Hepatocyte (in vitro differentiated cells): ENCODE measurements at regions not wholly inside any gene's neighbourhood (a gene's known extent, or its start where the extent isn't known, plus 50 kb on each side); places are given as distances from the start of the nearest gene placed in this dataset.

Source experiments
- EZH2 ChIP-seq: fragments of 200-600 bp; sonication (generic); IDR thresholded peaks from 2 replicates; pipeline ENCODE4 v1.6.1; 2016; ENCODE audit warnings: antibody characterized with exemption, mild to moderate bottlenecking, borderline replicate concordance
- EZH2phosphoT487 ChIP-seq: fragments of 200-600 bp; sonication (generic); IDR thresholded peaks from one replicate; pipeline ENCODE4 v1.6.1; 2018; ENCODE audit warnings: antibody characterized with exemption, mild to moderate bottlenecking, low read depth, moderate library complexity; ENCODE audit not compliant: unreplicated experiment, severe bottlenecking
- TF ChIP-seq, protein P1 (sequence below): fragments of 200-600 bp; sonication (generic); IDR thresholded peaks from 2 replicates; pipeline ENCODE4 v1.5.1; 2016; ENCODE audit warnings: antibody characterized with exemption, mild to moderate bottlenecking; ENCODE audit not compliant: poor library complexity

DNA sequence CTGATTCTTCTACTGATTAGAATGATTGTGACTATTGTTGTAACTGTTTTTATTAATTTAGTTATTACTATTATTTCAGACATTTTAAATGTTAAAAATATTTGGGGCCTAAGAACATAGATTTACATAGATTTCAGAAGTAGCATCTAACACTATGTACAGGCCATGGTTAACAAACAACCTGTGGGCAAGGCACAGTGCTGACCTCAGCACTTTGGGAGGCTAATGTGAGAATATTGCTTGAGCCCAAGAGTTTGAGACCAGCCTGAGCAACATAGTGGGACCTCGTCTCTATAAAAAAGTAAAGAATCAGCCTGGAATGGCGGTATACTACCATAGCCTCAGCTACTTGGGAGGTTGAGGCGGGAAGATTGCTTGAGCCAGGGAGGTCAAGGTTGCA, 69.1 kb upstream of the CNTN4 start:
- TF ChIP-seq, protein P1, sequence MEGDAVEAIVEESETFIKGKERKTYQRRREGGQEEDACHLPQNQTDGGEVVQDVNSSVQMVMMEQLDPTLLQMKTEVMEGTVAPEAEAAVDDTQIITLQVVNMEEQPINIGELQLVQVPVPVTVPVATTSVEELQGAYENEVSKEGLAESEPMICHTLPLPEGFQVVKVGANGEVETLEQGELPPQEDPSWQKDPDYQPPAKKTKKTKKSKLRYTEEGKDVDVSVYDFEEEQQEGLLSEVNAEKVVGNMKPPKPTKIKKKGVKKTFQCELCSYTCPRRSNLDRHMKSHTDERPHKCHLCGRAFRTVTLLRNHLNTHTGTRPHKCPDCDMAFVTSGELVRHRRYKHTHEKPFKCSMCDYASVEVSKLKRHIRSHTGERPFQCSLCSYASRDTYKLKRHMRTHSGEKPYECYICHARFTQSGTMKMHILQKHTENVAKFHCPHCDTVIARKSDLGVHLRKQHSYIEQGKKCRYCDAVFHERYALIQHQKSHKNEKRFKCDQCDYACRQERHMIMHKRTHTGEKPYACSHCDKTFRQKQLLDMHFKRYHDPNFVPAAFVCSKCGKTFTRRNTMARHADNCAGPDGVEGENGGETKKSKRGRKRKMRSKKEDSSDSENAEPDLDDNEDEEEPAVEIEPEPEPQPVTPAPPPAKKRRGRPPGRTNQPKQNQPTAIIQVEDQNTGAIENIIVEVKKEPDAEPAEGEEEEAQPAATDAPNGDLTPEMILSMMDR = no peak
- TF ChIP-seq EZH2 (no peak), EZH2phosphoT487 (no peak)
